ENCODE measurements at regions not wholly inside any gene's neighbourhood (a gene's known extent, or its start where the extent isn't known, plus 50 kb on each side); places are given as distances from the start of the nearest gene placed in this dataset.
"Not testable (repeated sequence)": the region's sequence is repeated elsewhere in the genome, so short reads cannot be mapped to it uniquely, and the experiment has no call there.

GRCh38 chr1:229730573-229730972, 104.5 kb downstream of the URB2 start:
- H4K91ac ChIP-seq (ENCODE audit: low read length), result no peak overlapping the region
- H2BK15ac ChIP-seq (ENCODE audit: low read depth, poor library complexity, severe bottlenecking), result no peak overlapping the region
- H3K27ac ChIP-seq (ENCODE audit: low read length, poor library complexity, severe bottlenecking), result no peak overlapping the region
- H3K9ac ChIP-seq (ENCODE audit: low read length), result no peak overlapping the region
- no peak overlapping the region for H2AK5ac ChIP-seq (ENCODE audit: low read length, severe bottlenecking)
- no peaks in the 10 kb centered on the region for H3K36me3 ChIP-seq (ENCODE audit: control insufficient read depth in 1 of 2, insufficient read depth in 2 of 2, low read depth in 1 of 2, low read length in 2 of 2)
- peaks cover 3% of the 10 kb centered on the region for H3K4me1 ChIP-seq (ENCODE audit: control insufficient read depth, insufficient read depth, low read depth, low read length)
- WGBS, result 54% methylated on average over 1 of the region's 1 CpG
- no peak overlapping the region for H3K14ac ChIP-seq (ENCODE audit: low read length in 2 of 2)
- H3K4me2 ChIP-seq (ENCODE audit: low read length, poor library complexity, severe bottlenecking), result no peak overlapping the region
- no peak overlapping the region for H2BK120ac ChIP-seq (ENCODE audit: low read depth, low read length)
- no peak overlapping the region for H4K8ac ChIP-seq (ENCODE audit: low read length)
- no peaks in the 10 kb centered on the region for H3K9me3 ChIP-seq (ENCODE audit: control insufficient read depth, low read length)
- H2BK12ac ChIP-seq (ENCODE audit: low read length in 2 of 2), result no peak overlapping the region
- no peak overlapping the region for H3K23ac ChIP-seq (ENCODE audit: low read length in 2 of 2)
- no peak overlapping the region for H3K4me3 ChIP-seq (ENCODE audit: insufficient read depth in 1 of 2, low read depth in 1 of 2, low read length in 2 of 2)
- H2AFZ ChIP-seq (ENCODE audit: low read depth, low read length), result no peak overlapping the region
- no peak overlapping the region for H3K4ac ChIP-seq (ENCODE audit: low read depth in 1 of 2, low read length in 2 of 2)
- H2BK5ac ChIP-seq (ENCODE audit: low read depth, low read length, poor library complexity, severe bottlenecking), result no peak overlapping the region
- DNase-seq, result no peak
- peaks cover 9 to 11% of the 10 kb centered on the region in 2 experiments for H3K27me3 ChIP-seq (ENCODE audit: control insufficient read depth in 1 of 2, insufficient read depth in 1 of 2, low read length in 2 of 2)
- H3K18ac ChIP-seq (ENCODE audit: low read depth in 1 of 2, low read length in 2 of 2), result no peak overlapping the region
- no peaks in the 10 kb centered on the region for H3K79me1 ChIP-seq (replicated peaks; ENCODE audit: low read length, poor library complexity, severe bottlenecking)

GRCh38 chr1:229732061-229732460, 106.0 kb downstream of the URB2 start:
- Histone ChIP-seq H3K9ac (ENCODE audit: low read length) (no peak overlapping the region), H3K36me3 (ENCODE audit: control insufficient read depth in 1 of 2, insufficient read depth in 2 of 2, low read depth in 1 of 2, low read length in 2 of 2) (no peaks in the 10 kb centered on the region), H3K9me3 (ENCODE audit: control insufficient read depth, low read length) (peaks cover 14% of the 10 kb centered on the region), H2BK5ac (ENCODE audit: low read depth, low read length, poor library complexity, severe bottlenecking) (no peak overlapping the region), H3K4me1 (ENCODE audit: control insufficient read depth, insufficient read depth, low read depth, low read length) (peaks cover 3% of the 10 kb centered on the region), H4K8ac (ENCODE audit: low read length) (no peak overlapping the region), H2BK15ac (ENCODE audit: low read depth, poor library complexity, severe bottlenecking) (no peak overlapping the region), H3K18ac (ENCODE audit: low read depth in 1 of 2, low read length in 2 of 2) (no peak overlapping the region), H4K91ac (ENCODE audit: low read length) (no peak overlapping the region), H3K14ac (ENCODE audit: low read length in 2 of 2) (no peak overlapping the region), H3K4ac (ENCODE audit: low read depth in 1 of 2, low read length in 2 of 2) (no peak overlapping the region), H2AFZ (ENCODE audit: low read depth, low read length) (no peak overlapping the region), H3K27ac (ENCODE audit: low read length, poor library complexity, severe bottlenecking) (no peak overlapping the region), H3K27me3 (ENCODE audit: control insufficient read depth in 1 of 2, insufficient read depth in 1 of 2, low read length in 2 of 2) (peaks cover 9 to 11% of the 10 kb centered on the region in 2 experiments), H2BK120ac (ENCODE audit: low read depth, low read length) (no peak overlapping the region), H3K4me3 (ENCODE audit: insufficient read depth in 1 of 2, low read depth in 1 of 2, low read length in 2 of 2) (no peak overlapping the region), H2AK5ac (ENCODE audit: low read length, severe bottlenecking) (no peak overlapping the region), H3K23ac (ENCODE audit: low read length in 2 of 2) (no peak overlapping the region), H3K4me2 (ENCODE audit: low read length, poor library complexity, severe bottlenecking) (no peak overlapping the region), H3K79me1 (replicated peaks; ENCODE audit: low read length, poor library complexity, severe bottlenecking) (no peaks in the 10 kb centered on the region), H2BK12ac (ENCODE audit: low read length in 2 of 2) (no peak overlapping the region)
- WGBS, result 56% methylated on average over 2 of the region's 3 CpGs
- DNase-seq, result no peak

- no peak overlapping the region for H3K23ac ChIP-seq (ENCODE audit: low read length in 2 of 2)
- no peak overlapping the region for H3K9ac ChIP-seq (ENCODE audit: low read length)
- H3K4me1 ChIP-seq (ENCODE audit: control insufficient read depth, insufficient read depth, low read depth, low read length), result no peaks in the 10 kb centered on the region
- H3K4me3 ChIP-seq (ENCODE audit: insufficient read depth in 1 of 2, low read depth in 1 of 2, low read length in 2 of 2), result no peak overlapping the region
- peaks cover 0 to 5% of the 10 kb centered on the region in 2 experiments for H3K27me3 ChIP-seq (ENCODE audit: control insufficient read depth in 1 of 2, insufficient read depth in 1 of 2, low read length in 2 of 2)
- no peak overlapping the region for H2AK5ac ChIP-seq (ENCODE audit: low read length, severe bottlenecking)
- no peak overlapping the region for H2BK5ac ChIP-seq (ENCODE audit: low read depth, low read length, poor library complexity, severe bottlenecking)
- no peak for DNase-seq
- no peak overlapping the region for H4K91ac ChIP-seq (ENCODE audit: low read length)
- H3K14ac ChIP-seq (ENCODE audit: low read length in 2 of 2), result no peak overlapping the region
- peaks cover 19% of the 10 kb centered on the region for H3K9me3 ChIP-seq (ENCODE audit: control insufficient read depth, low read length)
- no peak overlapping the region for H2BK12ac ChIP-seq (ENCODE audit: low read length in 2 of 2)
- no peak overlapping the region for H2BK15ac ChIP-seq (ENCODE audit: low read depth, poor library complexity, severe bottlenecking)
- no peak overlapping the region for H3K27ac ChIP-seq (ENCODE audit: low read length, poor library complexity, severe bottlenecking)
- no peak overlapping the region for H3K4me2 ChIP-seq (ENCODE audit: low read length, poor library complexity, severe bottlenecking)
- H2BK120ac ChIP-seq (ENCODE audit: low read depth, low read length), result no peak overlapping the region
- H2AFZ ChIP-seq (ENCODE audit: low read depth, low read length), result no peak overlapping the region
- no peaks in the 10 kb centered on the region for H3K36me3 ChIP-seq (ENCODE audit: control insufficient read depth in 1 of 2, insufficient read depth in 2 of 2, low read depth in 1 of 2, low read length in 2 of 2)
- no peak overlapping the region for H3K18ac ChIP-seq (ENCODE audit: low read depth in 1 of 2, low read length in 2 of 2)
- no peak overlapping the region for H3K4ac ChIP-seq (ENCODE audit: low read depth in 1 of 2, low read length in 2 of 2)
- no peak overlapping the region for H4K8ac ChIP-seq (ENCODE audit: low read length)
- H3K79me1 ChIP-seq (replicated peaks; ENCODE audit: low read length, poor library complexity, severe bottlenecking), result no peaks in the 10 kb centered on the region
These were observed 110.3 kb downstream of the URB2 start for GRCh38 chr1:229736376-229736775.

GRCh38 chr1:229742614-229743013, 116.6 kb downstream of the URB2 start:
- not testable (repeated sequence) for H3K4ac ChIP-seq (ENCODE audit: low read depth in 1 of 2, low read length in 2 of 2); H3K9ac ChIP-seq (ENCODE audit: low read length); H3K4me3 ChIP-seq (ENCODE audit: insufficient read depth in 1 of 2, low read depth in 1 of 2, low read length in 2 of 2); H3K14ac ChIP-seq (ENCODE audit: low read length in 2 of 2); H3K18ac ChIP-seq (ENCODE audit: low read depth in 1 of 2, low read length in 2 of 2); H4K91ac ChIP-seq (ENCODE audit: low read length); H2AK5ac ChIP-seq (ENCODE audit: low read length, severe bottlenecking); H2AFZ ChIP-seq (ENCODE audit: low read depth, low read length); H3K4me1 ChIP-seq (ENCODE audit: control insufficient read depth, insufficient read depth, low read depth, low read length); H2BK5ac ChIP-seq (ENCODE audit: low read depth, low read length, poor library complexity, severe bottlenecking); H3K4me2 ChIP-seq (ENCODE audit: low read length, poor library complexity, severe bottlenecking); H3K27me3 ChIP-seq (ENCODE audit: control insufficient read depth in 1 of 2, insufficient read depth in 1 of 2, low read length in 2 of 2); H3K79me1 ChIP-seq (replicated peaks; ENCODE audit: low read length, poor library complexity, severe bottlenecking); H3K23ac ChIP-seq (ENCODE audit: low read length in 2 of 2); H3K27ac ChIP-seq (ENCODE audit: low read length, poor library complexity, severe bottlenecking); H3K36me3 ChIP-seq (ENCODE audit: control insufficient read depth in 1 of 2, insufficient read depth in 2 of 2, low read depth in 1 of 2, low read length in 2 of 2); DNase-seq; H3K9me3 ChIP-seq (ENCODE audit: control insufficient read depth, low read length); H2BK120ac ChIP-seq (ENCODE audit: low read depth, low read length); H2BK15ac ChIP-seq (ENCODE audit: low read depth, poor library complexity, severe bottlenecking); H2BK12ac ChIP-seq (ENCODE audit: low read length in 2 of 2); H4K8ac ChIP-seq (ENCODE audit: low read length)
- 83% methylated on average over 1 of the region's 1 CpG for WGBS

All from mesenchymal stem cell (in vitro differentiated cells and primary cell).